PC-3 (cell line): ENCODE measurements at regions not wholly inside any gene's neighbourhood (a gene's known extent, or its start where the extent isn't known, plus 50 kb on each side); places are given as distances from the start of the nearest gene placed in this dataset.

Experiments
- ATAC-seq: fragments of 200-7000 bp; cut with Tn5 transposase; 2 replicates; pipeline ENCODE4 v1.9.1; 2020; ENCODE audit warnings: mild to moderate bottlenecking, moderate library complexity
- BruUV-seq: library from RNA; stranded (reverse); fragments of 400-500 nt; replicated peaks from 2 replicates; lab custom pipeline; 2021; lab: Mats Ljungman, UMichigan
- CTCF ChIA-PET: fragments of 300-600 bp; sonication (Branson Sonifier 250); formaldehyde crosslinking; loops from one replicate; lab custom pipeline; 2022; ENCODE audit warnings: antibody characterized with exemption; lab: Charles Lee
- POLR2A ChIA-PET: fragments of 300-600 bp; sonication (Branson Sonifier 250); formaldehyde crosslinking; loops from one replicate; lab custom pipeline; 2022; ENCODE audit warnings: antibody characterized with exemption; ENCODE audit not compliant: unreplicated experiment; lab: Charles Lee
- DNase-seq: peaks from one replicate; pipeline ENCODE4 v3.0.0-alpha.2; 2015
- H2AFZ ChIP-seq: fragments of 300-600 bp; sonication (generic); 2 replicates; pipeline ENCODE4 v1.6.0; 2016; ENCODE audit warnings: antibody characterized with exemption, low read length
- H3F3A ChIP-seq: fragments of 300-600 bp; sonication (generic); one replicate; pipeline ENCODE4 v1.6.0; 2017; ENCODE audit warnings: antibody characterized with exemption, low read length, control low read depth, mild to moderate bottlenecking; ENCODE audit not compliant: unreplicated experiment
- H3K27ac ChIP-seq: fragments of 300-600 bp; sonication (generic); 2 replicates; pipeline ENCODE4 v1.5.1; 2016; ENCODE audit warnings: mild to moderate bottlenecking, low read length
- H3K27me3 ChIP-seq: fragments of 300-600 bp; sonication (generic); 2 replicates; pipeline ENCODE4 v1.6.1; 2016; ENCODE audit warnings: low read length, mixed read lengths
- H3K36me3 ChIP-seq: fragments of 300-600 bp; sonication (generic); 2 replicates; pipeline ENCODE4 v1.6.1; 2016; ENCODE audit warnings: low read depth, mixed run types, low read length, mixed read lengths
- H3K4me1 ChIP-seq: fragments of 300-600 bp; sonication (generic); 2 replicates; pipeline ENCODE4 v1.5.1; 2016; ENCODE audit warnings: low read length; ENCODE audit not compliant: insufficient read depth
- H3K4me2 ChIP-seq: fragments of 300-600 bp; sonication (generic); 2 replicates; pipeline ENCODE4 v1.6.0; 2016; ENCODE audit warnings: low read length
- H3K4me3 ChIP-seq: fragments of 300-600 bp; sonication (generic); 2 replicates; pipeline ENCODE4 v1.5.1; 2016; ENCODE audit warnings: mild to moderate bottlenecking, low read length, mixed read lengths
- H3K79me2 ChIP-seq: fragments of 300-600 bp; sonication (generic); 2 replicates; pipeline ENCODE4 v1.6.1; 2017; ENCODE audit warnings: low read length, mixed read lengths
- H3K9ac ChIP-seq: fragments of 300-600 bp; sonication (generic); 2 replicates; pipeline ENCODE4 v1.6.0; 2016; ENCODE audit warnings: mild to moderate bottlenecking, low read length
- H3K9me2 ChIP-seq: fragments of 300-600 bp; sonication (generic); replicated peaks from 2 replicates; pipeline ENCODE4 v1.6.1; 2016; ENCODE audit warnings: mixed run types, low read length, mixed read lengths
- H3K9me3 ChIP-seq: fragments of 300-600 bp; sonication (generic); 2 replicates; pipeline ENCODE4 v1.6.1; 2016; ENCODE audit warnings: low read length, mixed read lengths
- H4K20me1 ChIP-seq: fragments of 300-600 bp; sonication (generic); 2 replicates; pipeline ENCODE4 v1.6.1; 2016; ENCODE audit warnings: low read length, mixed read lengths
- CTCF ChIP-seq: fragments of 300-600 bp; sonication (generic); conservative IDR thresholded peaks from 2 replicates; pipeline ENCODE4 v1.5.1; 2017; ENCODE audit warnings: antibody characterized with exemption, low read depth, mild to moderate bottlenecking, low read length
- EZH2 ChIP-seq: fragments of 300-600 bp; sonication (generic); IDR thresholded peaks from one replicate; pipeline ENCODE4 v1.6.1; 2017; ENCODE audit warnings: antibody characterized with exemption, mild to moderate bottlenecking, low read length; ENCODE audit not compliant: unreplicated experiment
- EZH2phosphoT487 ChIP-seq: fragments of 300-600 bp; sonication (generic); IDR thresholded peaks from 2 replicates; pipeline ENCODE4 v1.6.1; 2018; ENCODE audit warnings: mild to moderate bottlenecking, antibody characterized with exemption, low read length, borderline replicate concordance
- intact Hi-C: fragments of 100-400 bp; cut with micrococcal nuclease; formaldehyde crosslinking; loops from 2 replicates; pipeline ENCODE4 v1.9.0; 2023

DNA sequence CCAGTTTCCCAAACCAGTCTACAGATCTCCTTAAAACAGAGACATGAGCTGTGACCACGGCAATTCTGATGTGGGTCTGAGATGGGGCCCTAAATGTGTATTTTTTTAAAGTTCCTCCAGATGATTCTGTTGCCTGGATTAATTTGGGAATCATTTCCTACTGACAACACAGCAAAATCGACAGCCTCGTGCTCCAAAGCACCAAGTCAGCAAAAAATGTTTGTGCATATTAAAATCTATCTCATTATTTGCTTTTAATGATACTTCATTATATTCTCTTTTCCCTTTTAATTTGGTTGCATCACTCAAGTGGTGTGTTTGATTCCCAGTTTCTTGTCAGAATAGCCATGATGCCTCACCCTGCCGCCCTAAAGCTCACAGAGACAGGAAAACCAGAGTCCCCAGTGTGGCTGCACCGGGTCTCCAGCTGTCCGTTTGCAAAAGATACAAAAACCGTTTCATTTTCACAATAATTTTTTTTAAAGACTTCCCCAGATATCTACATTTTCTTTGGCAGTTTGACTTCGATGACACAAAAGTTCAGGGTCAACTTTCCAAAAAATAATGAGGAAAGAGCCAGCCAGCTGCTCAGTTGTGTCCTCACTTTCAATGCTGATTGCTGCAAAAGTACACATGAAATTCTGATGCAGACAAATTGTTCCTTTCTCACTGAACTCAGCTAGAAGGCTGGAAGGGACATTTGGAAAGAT lies 443.2 kb upstream of the ID2 start:
- Histone ChIP-seq H3K9ac (no peak overlapping the region), H3K9me2 (no peaks in the 10 kb centered on the region), H3K27me3 (no peaks in the 10 kb centered on the region), H4K20me1 (no peaks in the 10 kb centered on the region), H2AFZ (no peak overlapping the region), H3K27ac (no peak overlapping the region), H3K4me3 (no peak overlapping the region), H3K79me2 (no peaks in the 10 kb centered on the region), H3K4me2 (no peak overlapping the region), H3K36me3 (no peaks in the 10 kb centered on the region), H3K9me3 (no peaks in the 10 kb centered on the region), H3F3A (no peaks in the 10 kb centered on the region), H3K4me1 (no peaks in the 10 kb centered on the region)
- CTCF ChIA-PET = no interaction called here
- no peak for DNase-seq
- BruUV-seq = no TSS peak
- no peak for ATAC-seq
- TF ChIP-seq EZH2 = no peak
- no peak for TF ChIP-seq EZH2phosphoT487
- TF ChIP-seq CTCF = no peak
- intact Hi-C loops = no loop called here
- POLR2A ChIA-PET = no interaction called here

GRCh38 chr2:8239531-8240088 lies 442.2 kb upstream of the ID2 start:
- Histone ChIP-seq H3K79me2 (no peaks in the 10 kb centered on the region), H4K20me1 (no peaks in the 10 kb centered on the region), H3K9me2 (no peaks in the 10 kb centered on the region), H3K4me1 (no peaks in the 10 kb centered on the region), H3F3A (no peaks in the 10 kb centered on the region), H3K4me2 (no peak overlapping the region), H3K9me3 (no peaks in the 10 kb centered on the region), H3K36me3 (no peaks in the 10 kb centered on the region), H3K9ac (no peak overlapping the region), H2AFZ (no peak overlapping the region), H3K27me3 (no peaks in the 10 kb centered on the region), H3K4me3 (no peak overlapping the region), H3K27ac (no peak overlapping the region)
- DNase-seq (no peak), ATAC-seq (no peak)
- ChIA-PET CTCF (no interaction called here), POLR2A (interaction anchor here (0.5 kb wide), 1 partner anchor 615 kb away, joined by 3 read pairs; no protein-coding TSS in a partner anchor)
- intact Hi-C loops = no loop called here
- BruUV-seq = no TSS peak
- TF ChIP-seq EZH2phosphoT487 (no peak), EZH2 (no peak), CTCF (no peak)

- POLR2A ChIA-PET = no interaction called here
- Histone ChIP-seq H3K9ac (no peak overlapping the region), H3K9me2 (no peaks in the 10 kb centered on the region), H3F3A (no peaks in the 10 kb centered on the region), H4K20me1 (no peaks in the 10 kb centered on the region), H3K27me3 (no peaks in the 10 kb centered on the region), H3K9me3 (0 out of 2 replicates have a peak, but pooled peaks cover under 1% of the 10 kb centered on the region), H3K27ac (no peak overlapping the region), H3K4me1 (no peaks in the 10 kb centered on the region), H2AFZ (no peak overlapping the region), H3K4me3 (no peak overlapping the region), H3K36me3 (no peaks in the 10 kb centered on the region), H3K79me2 (no peaks in the 10 kb centered on the region), H3K4me2 (no peak overlapping the region)
- no peak for TF ChIP-seq EZH2
- TF ChIP-seq EZH2phosphoT487 = no peak
- TF ChIP-seq CTCF = no peak
- CTCF ChIA-PET = no interaction called here
- DNase-seq = no peak
- no TSS peak for BruUV-seq
- intact Hi-C loops = no loop called here
- ATAC-seq = no peak
These were observed 440.5 kb upstream of the ID2 start for GRCh38 chr2:8241317-8241716.
